Colonic mucosa (tissue), 4 donors: ENCODE measurements at regions not wholly inside any gene's neighbourhood (a gene's known extent, or its start where the extent isn't known, plus 50 kb on each side); places are given as distances from the start of the nearest gene placed in this dataset.

ENCODE experiments used
- DNase-seq: peaks from one replicate; pipeline ENCODE4 v3.0.0-alpha.2; 2020
- H3K27ac ChIP-seq: fragments of 200-600 bp; one replicate; pipeline ENCODE4 v1.8.0; 2021
- H3K27me3 ChIP-seq: fragments of 200-600 bp; one replicate; pipeline ENCODE4 v1.8.0; 2021
- H3K36me3 ChIP-seq: fragments of 200-600 bp; one replicate; pipeline ENCODE4 v1.8.0; 2021
- H3K4me1 ChIP-seq: fragments of 200-600 bp; one replicate; pipeline ENCODE4 v1.8.0; 2021; ENCODE audit warnings: mild to moderate bottlenecking
- H3K4me3 ChIP-seq: fragments of 200-600 bp; one replicate; pipeline ENCODE4 v1.8.0; 2021
- H3K9ac ChIP-seq, 2 donors: one replicate each; pipeline ENCODE4 v1.7.0; 2013; ENCODE audit warnings: control low read depth in 2 of 2, low read depth in 2 of 2, low read length in 2 of 2
- H3K9me3 ChIP-seq: fragments of 200-600 bp; one replicate; pipeline ENCODE4 v1.8.0; 2021
- CTCF ChIP-seq: fragments of 200-600 bp; IDR thresholded peaks from one replicate; pipeline ENCODE4 v1.8.0; 2022; ENCODE audit warnings: antibody characterized with exemption, mild to moderate bottlenecking
- intact Hi-C: fragments of 100-400 bp; cut with DNase I; formaldehyde crosslinking; loops from one replicate; pipeline ENCODE4 v1.14.1; 2022
- donor health status: healthy.
- donor health status: DM: no; HTN: no; CAD: no.
- donor health status: DM: no; HTN: no; CAD: no.

DNA sequence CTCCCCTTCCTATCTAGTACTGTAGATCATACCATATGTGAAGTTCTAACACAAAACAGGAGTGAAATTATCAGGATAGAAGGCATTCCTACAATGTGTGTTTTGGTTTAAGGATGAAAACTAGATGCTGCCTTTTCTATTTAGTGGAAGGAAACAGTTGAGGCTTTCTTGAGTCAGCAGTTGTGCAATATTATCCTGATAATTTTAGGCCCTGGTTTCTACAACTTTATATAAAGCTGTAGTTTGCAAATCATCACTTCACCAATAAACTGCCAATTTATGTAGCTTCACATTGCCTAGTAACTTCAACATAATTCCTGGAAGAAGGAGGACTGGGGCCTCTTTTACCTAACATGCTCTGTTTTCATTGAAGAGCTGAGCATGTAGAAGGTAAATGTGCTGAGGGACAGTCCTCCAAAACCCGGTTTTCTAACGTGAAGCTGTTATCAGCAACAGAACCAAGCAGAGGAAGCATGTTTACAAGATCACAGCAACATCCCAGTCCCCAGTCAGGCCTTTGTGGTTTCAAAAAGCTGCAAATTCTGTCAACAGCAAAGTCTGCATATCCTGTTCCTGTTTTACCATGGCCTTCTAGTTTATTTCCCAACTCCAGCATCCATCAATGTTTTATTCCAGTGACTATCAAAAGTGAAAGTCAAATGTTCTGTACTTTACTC lies 513.4 kb upstream of the MEF2C start:
- intact Hi-C loops = no loop called here
- no peak for DNase-seq
- no peak overlapping the region for H3K4me3 ChIP-seq
- no peak overlapping the region for H3K9ac ChIP-seq
- no peaks in the 10 kb centered on the region for H3K4me1 ChIP-seq
- no peak for TF ChIP-seq CTCF
- peak overlapping the region; percentile 26 for H3K27ac ChIP-seq
- H3K9me3 ChIP-seq = no peaks in the 10 kb centered on the region
- H3K27me3 ChIP-seq = no peaks in the 10 kb centered on the region
- H3K36me3 ChIP-seq = no peaks in the 10 kb centered on the region

DNA sequence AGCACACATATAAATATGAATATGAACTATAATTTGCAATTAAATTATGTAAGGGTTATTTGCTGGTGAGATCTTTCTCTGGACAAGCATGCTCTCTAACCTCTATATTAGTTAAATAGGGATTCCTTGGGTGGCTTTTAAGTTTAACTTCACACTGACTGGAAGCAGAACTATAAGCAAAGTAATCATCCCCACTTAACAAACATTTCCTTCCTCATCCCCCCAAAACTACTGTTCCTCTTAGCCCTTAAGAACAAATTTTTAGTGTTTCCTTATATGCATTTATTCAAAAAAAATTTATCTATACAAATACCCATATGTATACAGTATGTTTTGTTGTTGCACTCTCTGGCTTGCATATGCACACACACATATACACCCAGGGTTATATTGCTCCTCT lies 512.1 kb upstream of the MEF2C start:
- H3K27ac ChIP-seq = no peak overlapping the region

DNA sequence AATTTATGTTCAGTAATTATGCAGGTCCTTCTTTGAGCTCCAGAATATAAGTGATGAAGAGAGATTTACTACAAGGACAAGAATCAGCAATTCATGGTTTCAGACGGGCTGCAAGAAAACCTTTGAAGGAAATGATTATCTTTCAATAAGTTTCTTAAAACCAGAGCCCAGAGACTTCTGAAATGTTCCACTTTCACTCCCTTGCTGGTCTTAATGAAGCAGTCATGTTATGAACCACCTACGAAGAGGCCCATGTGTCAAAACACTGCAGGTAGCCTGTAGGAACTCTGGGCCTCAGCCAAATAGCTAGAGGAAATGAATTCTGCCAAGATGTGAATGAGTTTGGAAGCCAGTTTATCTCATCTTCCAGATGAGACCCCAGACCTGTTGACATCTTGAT lies 505.9 kb upstream of the MEF2C start:
- Histone ChIP-seq H3K27me3 (no peaks in the 10 kb centered on the region), H3K27ac (no peak overlapping the region), H3K9me3 (no peaks in the 10 kb centered on the region), H3K36me3 (no peaks in the 10 kb centered on the region), H3K4me1 (no peaks in the 10 kb centered on the region), H3K4me3 (no peak overlapping the region), H3K9ac (no peak overlapping the region)
- no peak for DNase-seq
- intact Hi-C loops = no loop called here
- TF ChIP-seq CTCF = no peak

More for the DNA sequence above, 512.1 kb upstream of the MEF2C start:
- intact Hi-C loops = no loop called here
- Histone ChIP-seq H3K36me3 (no peaks in the 10 kb centered on the region), H3K9ac (no peak overlapping the region), H3K27me3 (no peaks in the 10 kb centered on the region), H3K9me3 (no peaks in the 10 kb centered on the region), H3K4me1 (no peaks in the 10 kb centered on the region), H3K4me3 (no peak overlapping the region)
- no peak for DNase-seq
- TF ChIP-seq CTCF = no peak

DNA sequence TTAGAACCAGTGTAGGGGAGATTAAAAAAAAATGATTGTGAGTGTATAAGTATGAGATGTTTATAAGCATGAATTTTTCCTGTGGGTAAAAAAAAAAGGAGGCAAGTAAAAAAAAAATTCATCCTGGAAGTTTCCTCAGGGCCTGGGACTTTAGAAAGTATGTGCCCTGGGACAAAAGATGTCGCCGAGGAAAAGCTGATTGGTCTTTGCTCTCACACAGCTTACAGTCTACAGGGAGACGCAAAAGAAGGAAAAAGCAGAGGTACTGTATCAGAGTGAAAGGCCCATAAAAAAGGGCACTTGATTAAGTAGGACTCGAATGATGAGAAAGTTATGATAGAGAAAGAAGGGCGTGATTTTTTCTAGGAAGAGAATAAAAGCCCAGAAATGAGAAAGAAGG lies 501.4 kb upstream of the MEF2C start:
- H3K36me3 ChIP-seq = no peaks in the 10 kb centered on the region
- intact Hi-C loops = no loop called here
- H3K4me3 ChIP-seq = no peak overlapping the region
- no peak overlapping the region for H3K9ac ChIP-seq
- DNase-seq = no peak
- TF ChIP-seq CTCF = no peak
- H3K9me3 ChIP-seq = no peaks in the 10 kb centered on the region
- H3K27me3 ChIP-seq = no peaks in the 10 kb centered on the region
- H3K27ac ChIP-seq = no peak overlapping the region
- H3K4me1 ChIP-seq = no peaks in the 10 kb centered on the region

DNA sequence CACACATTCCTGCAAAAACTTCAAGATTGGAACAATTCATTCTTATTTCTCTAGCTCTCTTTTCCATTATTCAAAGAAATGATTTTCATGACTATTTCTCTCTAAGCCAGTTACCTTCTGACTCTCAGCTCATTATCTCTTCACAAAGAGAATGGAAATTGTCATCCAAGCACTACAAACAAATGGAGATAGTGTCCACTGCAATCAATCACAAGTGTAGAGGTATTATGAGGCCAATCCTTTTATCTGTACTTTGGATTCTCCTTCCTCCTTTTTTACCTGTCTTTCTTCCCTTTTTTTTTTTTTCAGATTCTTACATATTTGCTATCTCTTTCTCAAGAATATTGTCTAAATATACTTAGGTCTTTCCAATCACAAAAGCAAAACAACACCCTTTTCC lies 497.7 kb upstream of the MEF2C start:
- no peaks in the 10 kb centered on the region for H3K9me3 ChIP-seq
- intact Hi-C loops = no loop called here
- no peaks in the 10 kb centered on the region for H3K36me3 ChIP-seq
- no peak for TF ChIP-seq CTCF
- H3K4me1 ChIP-seq = no peaks in the 10 kb centered on the region
- no peak overlapping the region for H3K9ac ChIP-seq
- no peak for DNase-seq
- no peak overlapping the region for H3K4me3 ChIP-seq
- H3K27ac ChIP-seq = no peak overlapping the region
- no peaks in the 10 kb centered on the region for H3K27me3 ChIP-seq
